Esophagus squamous epithelium (tissue), 5 donors: ENCODE measurements at regions not wholly inside any gene's neighbourhood (a gene's known extent, or its start where the extent isn't known, plus 50 kb on each side); places are given as distances from the start of the nearest gene placed in this dataset.

Experiments
- DNase-seq: peaks from one replicate; lab custom pipeline; 2025; lab: John Stamatoyannopoulos, UW
- H3K27ac ChIP-seq, 4 donors: fragments of 200-600 bp; sonication (generic); one replicate each; pipeline ENCODE4 v1.5.1; 2016 to 2019; ENCODE audit warnings: mild to moderate bottlenecking in 1 of 4
- H3K27me3 ChIP-seq, 4 donors: fragments of 200-600 bp; sonication (generic); 1 replicate in 3 of 4; 2 replicates in 1 of 4; pipeline versions ENCODE4 v1.5.1 to v1.6.0; 2017 to 2021; ENCODE audit warnings: antibody characterized with exemption in 1 of 4
- H3K36me3 ChIP-seq, 3 donors: fragments of 200-600 bp; sonication (generic); one replicate each; pipeline ENCODE4 v1.5.1; 2016 to 2019
- H3K4me1 ChIP-seq, 3 donors: fragments of 200-600 bp; sonication (generic); one replicate each; pipeline ENCODE4 v1.5.1; 2017 to 2019
- H3K4me3 ChIP-seq, 4 donors: fragments of 200-600 bp; sonication (generic); 1 replicate in 3 of 4; 2 replicates in 1 of 4; pipeline ENCODE4 v1.5.1; 2016 to 2019; ENCODE audit warnings: mild to moderate bottlenecking in 2 of 4, moderate library complexity in 1 of 4
- H3K9me3 ChIP-seq, 3 donors: fragments of 200-600 bp; sonication (generic); one replicate each; pipeline ENCODE4 v1.5.1; 2016 to 2019
- POLR2A ChIP-seq, 4 donors: fragments of 450-650 bp; IDR thresholded peaks; one replicate each; pipeline ENCODE4 v1.6.1; 2017; ENCODE audit warnings: antibody characterized with exemption in 4 of 4, mild to moderate bottlenecking in 4 of 4, moderate library complexity in 3 of 4
- WGBS, 2 donors: methylation state at CpG; one replicate each; pipeline ENCODE4 v1.1.5; 2018; 5-methylcytosine and 5-hydroxymethylcytosine counted together
- intact Hi-C: fragments of 100-400 bp; cut with DNase I; formaldehyde crosslinking; loops from one replicate; pipeline ENCODE4 v1.15.0; 2022
- TF ChIP-seq, protein P1 (sequence below), 6 experiments: fragments of 450-650 bp in 4 of 6; fragments of 200-600 bp in 2 of 6; sonication (generic) in 2 of 6; IDR thresholded peaks; one replicate each; pipeline ENCODE4 v1.5.1; 2016 to 2019; ENCODE audit warnings: antibody characterized with exemption in 6 of 6, mild to moderate bottlenecking in 4 of 6, moderate library complexity in 4 of 6
- donor health status: DM: yes; HTN: yes; CAD: no.

GRCh38 chr1:195617106-195617505 is 991.1 kb downstream of the KCNT2 start:
- DNase-seq = no peak
- Histone ChIP-seq H3K36me3 (no peaks in the 10 kb centered on the region), H3K27me3 (no peaks in the 10 kb centered on the region), H3K27ac (no peak overlapping the region), H3K4me1 (no peaks in the 10 kb centered on the region), H3K9me3 (peaks cover 0 to 5% (median 0%) of the 10 kb centered on the region in 3 donors), H3K4me3 (no peak overlapping the region)
- intact Hi-C loops = no loop called here
- no peak for TF ChIP-seq POLR2A (IDR thresholded peaks at IDR 0.05)
- TF ChIP-seq, protein P1, sequence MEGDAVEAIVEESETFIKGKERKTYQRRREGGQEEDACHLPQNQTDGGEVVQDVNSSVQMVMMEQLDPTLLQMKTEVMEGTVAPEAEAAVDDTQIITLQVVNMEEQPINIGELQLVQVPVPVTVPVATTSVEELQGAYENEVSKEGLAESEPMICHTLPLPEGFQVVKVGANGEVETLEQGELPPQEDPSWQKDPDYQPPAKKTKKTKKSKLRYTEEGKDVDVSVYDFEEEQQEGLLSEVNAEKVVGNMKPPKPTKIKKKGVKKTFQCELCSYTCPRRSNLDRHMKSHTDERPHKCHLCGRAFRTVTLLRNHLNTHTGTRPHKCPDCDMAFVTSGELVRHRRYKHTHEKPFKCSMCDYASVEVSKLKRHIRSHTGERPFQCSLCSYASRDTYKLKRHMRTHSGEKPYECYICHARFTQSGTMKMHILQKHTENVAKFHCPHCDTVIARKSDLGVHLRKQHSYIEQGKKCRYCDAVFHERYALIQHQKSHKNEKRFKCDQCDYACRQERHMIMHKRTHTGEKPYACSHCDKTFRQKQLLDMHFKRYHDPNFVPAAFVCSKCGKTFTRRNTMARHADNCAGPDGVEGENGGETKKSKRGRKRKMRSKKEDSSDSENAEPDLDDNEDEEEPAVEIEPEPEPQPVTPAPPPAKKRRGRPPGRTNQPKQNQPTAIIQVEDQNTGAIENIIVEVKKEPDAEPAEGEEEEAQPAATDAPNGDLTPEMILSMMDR (IDR thresholded peaks at IDR 0.05) = no peak
- WGBS, 2 donors = 68 to 74% methylated on average over 2 of the region's 2 CpGs

DNA sequence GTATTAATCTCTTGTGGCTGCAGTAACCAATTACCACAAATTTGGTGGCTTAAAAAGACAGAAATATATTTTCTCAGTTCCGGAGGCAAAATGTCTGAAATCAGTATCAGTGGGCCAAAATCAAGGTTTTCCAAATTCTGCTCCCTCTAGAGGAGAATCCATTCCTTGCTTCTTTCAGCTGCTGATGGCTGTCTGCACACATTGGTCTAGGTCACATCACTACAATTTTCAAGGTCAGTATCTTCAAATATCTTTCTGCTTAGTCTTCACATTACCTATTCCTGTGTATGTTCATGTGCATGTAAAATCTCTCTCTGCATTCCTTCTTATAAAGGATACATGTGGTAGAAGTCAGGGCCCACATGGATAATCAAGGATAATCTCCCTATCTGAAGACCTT is 999.4 kb downstream of the KCNT2 start:
- no peaks in the 10 kb centered on the region for H3K9me3 ChIP-seq
- no peaks in the 10 kb centered on the region for H3K36me3 ChIP-seq
- no peaks in the 10 kb centered on the region for H3K27me3 ChIP-seq
- no peak for DNase-seq
- no peak overlapping the region for H3K4me3 ChIP-seq
- no peak overlapping the region for H3K27ac ChIP-seq
- TF ChIP-seq POLR2A (IDR thresholded peaks at IDR 0.05) = no peak
- TF ChIP-seq, protein P1 (IDR thresholded peaks at IDR 0.05) = no peak
- intact Hi-C loops = no loop called here
- no peaks in the 10 kb centered on the region for H3K4me1 ChIP-seq
- 71 to 83% methylated on average over 1 of the region's 1 CpG for WGBS, 2 donors

DNA sequence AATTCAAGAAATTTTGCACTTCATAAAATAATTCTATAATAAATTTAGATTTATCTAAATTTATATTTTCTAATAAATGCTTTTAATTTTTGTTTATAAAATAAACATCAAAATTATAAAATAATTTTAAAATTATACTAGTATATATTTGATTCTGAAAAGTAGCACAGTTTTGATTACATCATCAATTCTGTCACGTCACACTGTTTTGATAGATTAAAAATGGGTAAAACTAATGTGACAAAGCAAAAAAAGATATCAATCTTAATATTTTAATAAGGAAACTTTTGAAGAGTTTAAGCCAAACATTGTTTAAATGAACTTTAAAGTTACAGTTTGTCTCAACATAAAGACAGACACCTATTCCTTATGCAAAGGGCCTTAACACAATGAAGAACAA is 1001.8 kb downstream of the KCNT2 start:
- DNase-seq = no peak
- Histone ChIP-seq H3K27ac (no peak overlapping the region), H3K4me1 (no peaks in the 10 kb centered on the region), H3K9me3 (no peaks in the 10 kb centered on the region), H3K27me3 (no peaks in the 10 kb centered on the region), H3K4me3 (no peak overlapping the region), H3K36me3 (no peaks in the 10 kb centered on the region)
- intact Hi-C loops = no loop called here
- WGBS, 2 donors = 85 to 93% methylated on average over 1 of the region's 1 CpG
- TF ChIP-seq, protein P1 (IDR thresholded peaks at IDR 0.05) = no peak
- no peak for TF ChIP-seq POLR2A (IDR thresholded peaks at IDR 0.05)

DNA sequence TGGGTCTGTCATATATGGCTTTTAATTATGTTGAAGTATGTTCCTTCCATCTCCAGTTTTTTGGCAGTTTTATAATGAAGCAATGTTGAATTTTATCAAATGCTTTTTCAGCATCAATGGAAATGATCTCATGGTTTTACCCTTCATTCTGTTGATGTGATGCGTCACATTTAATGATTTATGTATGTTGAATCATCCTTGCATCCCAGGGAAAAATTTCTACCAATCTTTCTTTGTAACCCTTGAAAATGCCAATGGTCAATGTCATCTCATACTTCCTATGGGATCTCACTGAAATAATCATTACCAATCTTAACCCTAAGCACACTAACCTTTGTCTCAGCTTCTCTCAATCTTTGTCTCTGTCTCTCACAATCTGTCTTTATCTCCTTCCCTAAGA is 1004.0 kb downstream of the KCNT2 start:
- TF ChIP-seq, protein P1 (IDR thresholded peaks at IDR 0.05) = no peak
- DNase-seq = no peak
- H3K4me3 ChIP-seq = no peak overlapping the region
- intact Hi-C loops = no loop called here
- H3K9me3 ChIP-seq = no peaks in the 10 kb centered on the region
- H3K4me1 ChIP-seq = no peaks in the 10 kb centered on the region
- H3K36me3 ChIP-seq = no peaks in the 10 kb centered on the region
- WGBS, 2 donors = 45 to 68% methylated on average over 1 of the region's 1 CpG
- no peak overlapping the region for H3K27ac ChIP-seq
- H3K27me3 ChIP-seq = no peaks in the 10 kb centered on the region

- no peaks in the 10 kb centered on the region for H3K27me3 ChIP-seq
- H3K4me3 ChIP-seq = no peak overlapping the region
- no peaks in the 10 kb centered on the region for H3K36me3 ChIP-seq
- H3K9me3 ChIP-seq = no peaks in the 10 kb centered on the region
- intact Hi-C loops = no loop called here
- no peak overlapping the region for H3K27ac ChIP-seq
- H3K4me1 ChIP-seq = no peaks in the 10 kb centered on the region
- no peak for DNase-seq
- TF ChIP-seq POLR2A (IDR thresholded peaks at IDR 0.05) = no peak
- TF ChIP-seq, protein P1 (IDR thresholded peaks at IDR 0.05) = no peak
Observed at GRCh38 chr1:195597891-195598290, 1010.3 kb downstream of the KCNT2 start.
